ENCODE measurements at regions not wholly inside any gene's neighbourhood (a gene's known extent, or its start where the extent isn't known, plus 50 kb on each side); places are given as distances from the start of the nearest gene placed in this dataset.

DNA sequence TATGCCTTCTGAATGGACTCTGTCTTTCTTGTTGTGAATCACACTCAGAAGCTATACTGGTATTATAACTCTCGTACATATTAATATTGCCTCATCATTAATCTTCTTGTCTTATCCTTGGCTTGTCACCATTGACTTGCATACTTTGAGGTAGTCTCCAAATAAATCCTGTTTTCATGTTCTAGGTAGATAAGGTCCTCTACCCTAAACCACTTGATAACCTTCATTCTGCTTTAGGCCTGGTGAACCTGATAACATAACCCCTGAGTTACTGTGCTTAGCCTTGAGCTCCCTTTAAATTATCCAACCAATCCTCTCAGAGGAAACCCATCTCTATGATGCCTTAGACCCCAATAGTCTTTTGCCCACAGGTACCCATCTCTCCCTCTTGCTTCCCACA is 1162.3 kb downstream of the SLITRK1 start:
- Histone ChIP-seq H3K27ac (ENCODE audit: low read length) (no peak overlapping the region), H3K9ac (ENCODE audit: low read length) (no peak overlapping the region), H3K36me3 (ENCODE audit: insufficient read depth, low read length) (no peaks in the 10 kb centered on the region), H3F3A (ENCODE audit: insufficient read depth, low read length, poor library complexity, severe bottlenecking) (no peaks in the 10 kb centered on the region), H4K20me1 (ENCODE audit: insufficient read depth) (no peaks in the 10 kb centered on the region), H3K9me3 (ENCODE audit: low read length) (no peaks in the 10 kb centered on the region), H3K4me3 (ENCODE audit: low read length) (no peak overlapping the region), H3K27me3 (ENCODE audit: insufficient read depth, low read depth, low read length) (no peaks in the 10 kb centered on the region), H3K4me2 (ENCODE audit: low read length) (no peak overlapping the region), H3K79me2 (replicated peaks; ENCODE audit: insufficient read depth, low read length) (no peaks in the 10 kb centered on the region), H2AFZ (ENCODE audit: low read depth, low read length) (no peak overlapping the region), H3K9me2 (ENCODE audit: insufficient read depth, low read length) (no peaks in the 10 kb centered on the region)
- TF ChIP-seq, protein P1, sequence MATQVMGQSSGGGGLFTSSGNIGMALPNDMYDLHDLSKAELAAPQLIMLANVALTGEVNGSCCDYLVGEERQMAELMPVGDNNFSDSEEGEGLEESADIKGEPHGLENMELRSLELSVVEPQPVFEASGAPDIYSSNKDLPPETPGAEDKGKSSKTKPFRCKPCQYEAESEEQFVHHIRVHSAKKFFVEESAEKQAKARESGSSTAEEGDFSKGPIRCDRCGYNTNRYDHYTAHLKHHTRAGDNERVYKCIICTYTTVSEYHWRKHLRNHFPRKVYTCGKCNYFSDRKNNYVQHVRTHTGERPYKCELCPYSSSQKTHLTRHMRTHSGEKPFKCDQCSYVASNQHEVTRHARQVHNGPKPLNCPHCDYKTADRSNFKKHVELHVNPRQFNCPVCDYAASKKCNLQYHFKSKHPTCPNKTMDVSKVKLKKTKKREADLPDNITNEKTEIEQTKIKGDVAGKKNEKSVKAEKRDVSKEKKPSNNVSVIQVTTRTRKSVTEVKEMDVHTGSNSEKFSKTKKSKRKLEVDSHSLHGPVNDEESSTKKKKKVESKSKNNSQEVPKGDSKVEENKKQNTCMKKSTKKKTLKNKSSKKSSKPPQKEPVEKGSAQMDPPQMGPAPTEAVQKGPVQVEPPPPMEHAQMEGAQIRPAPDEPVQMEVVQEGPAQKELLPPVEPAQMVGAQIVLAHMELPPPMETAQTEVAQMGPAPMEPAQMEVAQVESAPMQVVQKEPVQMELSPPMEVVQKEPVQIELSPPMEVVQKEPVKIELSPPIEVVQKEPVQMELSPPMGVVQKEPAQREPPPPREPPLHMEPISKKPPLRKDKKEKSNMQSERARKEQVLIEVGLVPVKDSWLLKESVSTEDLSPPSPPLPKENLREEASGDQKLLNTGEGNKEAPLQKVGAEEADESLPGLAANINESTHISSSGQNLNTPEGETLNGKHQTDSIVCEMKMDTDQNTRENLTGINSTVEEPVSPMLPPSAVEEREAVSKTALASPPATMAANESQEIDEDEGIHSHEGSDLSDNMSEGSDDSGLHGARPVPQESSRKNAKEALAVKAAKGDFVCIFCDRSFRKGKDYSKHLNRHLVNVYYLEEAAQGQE (IDR thresholded peaks at IDR 0.05; ENCODE audit: borderline replicate concordance): no peak
- TF ChIP-seq, protein P2, sequence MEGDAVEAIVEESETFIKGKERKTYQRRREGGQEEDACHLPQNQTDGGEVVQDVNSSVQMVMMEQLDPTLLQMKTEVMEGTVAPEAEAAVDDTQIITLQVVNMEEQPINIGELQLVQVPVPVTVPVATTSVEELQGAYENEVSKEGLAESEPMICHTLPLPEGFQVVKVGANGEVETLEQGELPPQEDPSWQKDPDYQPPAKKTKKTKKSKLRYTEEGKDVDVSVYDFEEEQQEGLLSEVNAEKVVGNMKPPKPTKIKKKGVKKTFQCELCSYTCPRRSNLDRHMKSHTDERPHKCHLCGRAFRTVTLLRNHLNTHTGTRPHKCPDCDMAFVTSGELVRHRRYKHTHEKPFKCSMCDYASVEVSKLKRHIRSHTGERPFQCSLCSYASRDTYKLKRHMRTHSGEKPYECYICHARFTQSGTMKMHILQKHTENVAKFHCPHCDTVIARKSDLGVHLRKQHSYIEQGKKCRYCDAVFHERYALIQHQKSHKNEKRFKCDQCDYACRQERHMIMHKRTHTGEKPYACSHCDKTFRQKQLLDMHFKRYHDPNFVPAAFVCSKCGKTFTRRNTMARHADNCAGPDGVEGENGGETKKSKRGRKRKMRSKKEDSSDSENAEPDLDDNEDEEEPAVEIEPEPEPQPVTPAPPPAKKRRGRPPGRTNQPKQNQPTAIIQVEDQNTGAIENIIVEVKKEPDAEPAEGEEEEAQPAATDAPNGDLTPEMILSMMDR (IDR thresholded peaks at IDR 0.05; ENCODE audit: poor library complexity, severe bottlenecking): no peak
- no peak for TF ChIP-seq EZH2 (IDR thresholded peaks at IDR 0.05; ENCODE audit: borderline replicate concordance, insufficient read depth, low read length, poor library complexity, severe bottlenecking)
- TF ChIP-seq EP300 (conservative IDR thresholded peaks at IDR 0.05; ENCODE audit: poor library complexity, severe bottlenecking): no peak
- no peak for TF ChIP-seq RAD21 (conservative IDR thresholded peaks at IDR 0.05)

DNA sequence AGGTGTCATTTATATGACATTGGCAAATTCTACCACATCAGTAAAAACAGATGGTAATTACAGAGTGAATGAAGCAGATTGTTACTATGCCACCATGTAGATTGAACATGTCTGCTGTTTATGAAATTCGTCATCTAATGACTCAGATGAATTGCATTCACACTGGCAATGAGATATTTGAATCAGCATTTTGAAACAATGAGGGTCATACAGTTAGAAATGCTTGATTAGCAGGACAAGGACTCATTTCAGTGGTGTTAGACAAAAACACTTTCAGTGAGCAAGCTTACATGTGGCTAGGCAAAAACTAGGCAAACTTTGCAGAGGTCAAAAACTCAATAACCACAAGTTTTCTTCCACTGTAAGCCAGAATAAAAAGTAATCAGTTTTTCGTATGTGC is 1165.0 kb downstream of the SLITRK1 start:
- Histone ChIP-seq H3K27me3 (ENCODE audit: insufficient read depth, low read depth, low read length) (no peaks in the 10 kb centered on the region), H3K4me3 (ENCODE audit: low read length) (no peak overlapping the region), H3K27ac (ENCODE audit: low read length) (no peak overlapping the region), H3K4me2 (ENCODE audit: low read length) (no peak overlapping the region), H3K9me3 (ENCODE audit: low read length) (no peaks in the 10 kb centered on the region), H3K36me3 (ENCODE audit: insufficient read depth, low read length) (no peaks in the 10 kb centered on the region), H3K79me2 (replicated peaks; ENCODE audit: insufficient read depth, low read length) (no peaks in the 10 kb centered on the region), H3F3A (ENCODE audit: insufficient read depth, low read length, poor library complexity, severe bottlenecking) (no peaks in the 10 kb centered on the region), H2AFZ (ENCODE audit: low read depth, low read length) (no peak overlapping the region), H3K9me2 (ENCODE audit: insufficient read depth, low read length) (no peaks in the 10 kb centered on the region), H3K9ac (ENCODE audit: low read length) (no peak overlapping the region), H4K20me1 (ENCODE audit: insufficient read depth) (no peaks in the 10 kb centered on the region)
- no peak for TF ChIP-seq EZH2 (IDR thresholded peaks at IDR 0.05; ENCODE audit: borderline replicate concordance, insufficient read depth, low read length, poor library complexity, severe bottlenecking)
- TF ChIP-seq SMC3 (conservative IDR thresholded peaks at IDR 0.05; ENCODE audit: poor library complexity): no peak
- TF ChIP-seq, protein P1 (IDR thresholded peaks at IDR 0.05; ENCODE audit: borderline replicate concordance): no peak
- TF ChIP-seq RAD21 (conservative IDR thresholded peaks at IDR 0.05): no peak
- TF ChIP-seq, protein P2 (IDR thresholded peaks at IDR 0.05; ENCODE audit: poor library complexity, severe bottlenecking): no peak
- TF ChIP-seq POLR2AphosphoS5 (IDR thresholded peaks at IDR 0.05): no peak
- TF ChIP-seq TAF1 (IDR thresholded peaks at IDR 0.05; ENCODE audit: low read depth): no peak
